PC-9 (cell line): ENCODE measurements at regions not wholly inside any gene's neighbourhood (a gene's known extent, or its start where the extent isn't known, plus 50 kb on each side); places are given as distances from the start of the nearest gene placed in this dataset.

ENCODE experiments used
- EZH2 ChIP-seq: fragments of 200-600 bp; sonication (generic); IDR thresholded peaks from 2 replicates; pipeline ENCODE4 v1.8.0; 2017; ENCODE audit warnings: antibody characterized with exemption, low read depth
- TF ChIP-seq, protein P1 (sequence below): fragments of 200-600 bp; sonication (generic); conservative IDR thresholded peaks from 2 replicates; pipeline ENCODE4 v1.6.1; 2017; ENCODE audit warnings: mixed run types, antibody characterized with exemption, mild to moderate bottlenecking, moderate library complexity

- TF ChIP-seq, protein P1, sequence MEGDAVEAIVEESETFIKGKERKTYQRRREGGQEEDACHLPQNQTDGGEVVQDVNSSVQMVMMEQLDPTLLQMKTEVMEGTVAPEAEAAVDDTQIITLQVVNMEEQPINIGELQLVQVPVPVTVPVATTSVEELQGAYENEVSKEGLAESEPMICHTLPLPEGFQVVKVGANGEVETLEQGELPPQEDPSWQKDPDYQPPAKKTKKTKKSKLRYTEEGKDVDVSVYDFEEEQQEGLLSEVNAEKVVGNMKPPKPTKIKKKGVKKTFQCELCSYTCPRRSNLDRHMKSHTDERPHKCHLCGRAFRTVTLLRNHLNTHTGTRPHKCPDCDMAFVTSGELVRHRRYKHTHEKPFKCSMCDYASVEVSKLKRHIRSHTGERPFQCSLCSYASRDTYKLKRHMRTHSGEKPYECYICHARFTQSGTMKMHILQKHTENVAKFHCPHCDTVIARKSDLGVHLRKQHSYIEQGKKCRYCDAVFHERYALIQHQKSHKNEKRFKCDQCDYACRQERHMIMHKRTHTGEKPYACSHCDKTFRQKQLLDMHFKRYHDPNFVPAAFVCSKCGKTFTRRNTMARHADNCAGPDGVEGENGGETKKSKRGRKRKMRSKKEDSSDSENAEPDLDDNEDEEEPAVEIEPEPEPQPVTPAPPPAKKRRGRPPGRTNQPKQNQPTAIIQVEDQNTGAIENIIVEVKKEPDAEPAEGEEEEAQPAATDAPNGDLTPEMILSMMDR: no peak
- no peak for TF ChIP-seq EZH2
Measured at GRCh38 chr14:105938959-105939358, 412.6 kb downstream of the TMEM121 start.
